HG03103 (cell line): ENCODE measurements at regions not wholly inside any gene's neighbourhood (a gene's known extent, or its start where the extent isn't known, plus 50 kb on each side); places are given as distances from the start of the nearest gene placed in this dataset.

ENCODE experiments used
- ATAC-seq: cut with Tn5 transposase; IDR thresholded peaks from one replicate; pipeline ENCODE4 v1.9.1; 2021; ENCODE audit warnings: low read depth; ENCODE audit not compliant: unreplicated experiment

DNA sequence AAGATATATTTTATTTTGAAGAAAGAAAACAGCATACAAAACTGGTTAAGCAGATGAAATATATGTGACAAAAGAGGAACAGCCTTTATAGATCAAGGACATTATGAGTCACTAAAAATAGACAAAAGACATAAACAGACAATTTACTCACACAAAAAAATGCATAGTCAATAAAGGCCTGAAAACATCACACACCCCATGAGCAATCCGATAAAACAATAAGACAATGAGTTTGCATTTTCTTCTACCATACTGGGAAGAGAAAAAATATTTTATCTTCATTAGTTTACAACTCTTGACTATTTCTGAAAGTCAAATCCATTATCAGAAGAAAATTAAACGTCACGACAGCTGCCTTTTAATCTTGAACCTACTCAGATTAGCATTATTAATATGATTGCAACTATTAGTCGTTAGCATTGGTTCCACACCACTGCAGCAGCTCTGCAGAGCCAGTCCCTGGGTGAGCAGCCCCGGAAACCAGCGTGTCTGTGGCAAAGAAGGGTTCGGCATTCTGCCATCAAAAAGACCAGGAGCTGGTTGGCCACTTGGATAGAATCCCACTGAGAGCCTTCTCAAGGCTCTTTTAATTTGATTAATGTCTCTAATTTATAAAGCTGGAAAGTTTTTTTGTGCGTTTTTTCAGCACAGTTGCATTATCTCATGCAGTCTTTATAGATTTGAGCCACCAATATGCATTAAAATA lies 305.4 kb upstream of the SHH start:
- ATAC-seq: no peak

DNA sequence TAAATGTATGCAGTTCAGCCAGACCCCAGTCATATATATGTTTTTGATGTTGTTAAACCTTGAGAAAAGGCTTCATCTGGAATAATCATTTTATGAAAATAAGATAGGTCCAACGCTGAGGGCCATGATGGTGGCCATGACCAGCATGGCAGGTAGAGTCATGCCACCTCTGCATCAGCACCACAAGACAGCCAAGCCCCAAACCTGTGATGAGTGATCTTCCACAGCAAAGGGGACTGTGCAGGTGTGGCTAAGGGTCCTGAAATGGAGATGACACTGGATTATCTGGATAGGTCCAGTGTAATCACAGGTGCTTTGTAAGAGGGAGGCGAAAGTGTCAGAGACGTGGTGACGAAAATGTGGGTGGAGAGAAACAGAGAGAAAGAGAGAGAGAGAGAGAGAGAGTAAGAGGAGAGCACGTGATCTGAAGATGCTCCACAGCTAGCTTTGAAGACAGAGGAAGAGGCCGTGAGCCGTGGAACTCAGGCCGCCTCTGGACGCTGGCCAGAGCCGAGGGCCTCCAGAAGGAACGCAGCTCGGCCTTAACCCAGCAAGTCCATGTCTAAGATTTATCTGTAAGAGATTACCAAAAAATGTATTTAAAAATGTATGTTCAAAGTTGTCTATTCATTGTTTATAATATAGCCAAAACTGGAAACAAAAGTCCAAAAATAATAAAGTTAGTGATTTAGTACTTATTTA lies 304.4 kb upstream of the SHH start:
- no peak for ATAC-seq

DNA sequence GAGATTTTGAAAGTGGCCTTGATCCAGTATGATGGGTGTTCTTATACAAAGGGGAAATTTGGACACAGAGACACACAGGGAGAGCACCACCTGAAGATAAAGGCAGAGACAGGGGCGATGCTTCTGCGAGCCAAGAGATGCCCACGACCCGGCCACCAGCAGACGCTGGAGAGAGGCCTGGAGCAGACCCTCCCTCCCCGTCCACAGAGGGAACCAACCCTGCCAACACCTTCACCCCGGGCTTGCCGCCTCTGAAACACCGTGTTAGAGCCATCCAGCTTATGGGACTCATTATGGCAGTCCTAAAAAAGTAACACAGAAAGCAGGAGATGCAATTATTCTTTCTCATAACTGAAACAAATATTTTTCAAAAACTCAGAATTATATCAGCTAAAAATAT lies 303.3 kb upstream of the SHH start:
- ATAC-seq: no peak

DNA sequence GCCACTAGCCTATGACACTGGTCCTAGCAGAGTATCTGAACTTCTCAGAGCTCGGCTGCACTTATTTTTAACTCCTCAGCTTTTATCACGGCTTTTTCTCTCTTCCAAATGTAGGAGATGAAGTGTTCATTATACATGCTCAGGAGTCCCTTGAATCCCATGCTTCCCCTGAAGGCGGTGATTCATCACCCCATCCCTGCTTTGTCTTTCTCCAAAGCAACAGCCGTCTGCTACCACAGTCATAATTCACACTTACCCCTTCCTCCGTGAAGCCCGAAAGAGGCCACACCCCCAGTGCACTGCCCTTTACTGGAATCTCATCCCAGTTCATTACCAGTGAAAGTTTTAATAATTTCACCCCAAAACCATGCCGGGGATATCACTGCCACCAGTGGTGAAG lies 301.5 kb upstream of the SHH start:
- no peak for ATAC-seq

DNA sequence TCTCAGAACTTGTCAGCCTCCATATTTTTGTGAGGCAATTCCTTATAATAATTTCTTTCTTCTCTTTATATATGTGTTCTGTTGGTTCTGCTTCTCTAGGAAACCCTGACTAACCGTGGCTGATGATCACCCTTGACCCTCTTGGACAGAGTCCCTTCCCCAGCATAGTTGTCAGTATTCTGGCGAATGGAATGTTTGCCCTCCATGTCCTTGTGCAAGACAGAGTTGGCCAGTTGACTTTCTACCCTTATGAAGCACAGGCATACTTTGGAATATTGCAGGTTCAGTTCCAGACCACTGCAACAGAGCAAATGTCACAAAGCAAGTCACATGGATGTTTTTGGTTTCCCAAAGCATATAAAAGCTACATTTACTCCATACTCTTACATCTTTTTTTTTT lies 297.7 kb upstream of the SHH start:
- no peak for ATAC-seq

DNA sequence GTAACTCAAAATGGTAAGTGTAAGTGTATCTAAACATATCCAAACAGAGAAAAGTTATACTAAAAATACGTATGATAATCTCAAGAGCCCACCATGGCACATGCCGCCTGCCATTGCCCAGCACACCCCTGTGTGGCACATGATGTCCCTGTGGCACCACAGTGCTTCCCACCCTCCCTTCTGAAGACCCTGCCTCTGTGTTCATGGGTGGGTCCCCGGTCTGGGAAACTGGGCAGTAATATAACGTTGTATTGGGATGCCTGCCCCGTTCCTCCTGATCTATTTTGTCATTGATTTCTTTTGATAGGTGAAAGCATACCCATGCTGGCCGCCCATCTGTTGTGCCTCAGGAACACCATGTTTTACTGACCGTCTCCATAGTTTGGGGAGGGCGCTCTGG lies 296.8 kb upstream of the SHH start:
- ATAC-seq: no peak

DNA sequence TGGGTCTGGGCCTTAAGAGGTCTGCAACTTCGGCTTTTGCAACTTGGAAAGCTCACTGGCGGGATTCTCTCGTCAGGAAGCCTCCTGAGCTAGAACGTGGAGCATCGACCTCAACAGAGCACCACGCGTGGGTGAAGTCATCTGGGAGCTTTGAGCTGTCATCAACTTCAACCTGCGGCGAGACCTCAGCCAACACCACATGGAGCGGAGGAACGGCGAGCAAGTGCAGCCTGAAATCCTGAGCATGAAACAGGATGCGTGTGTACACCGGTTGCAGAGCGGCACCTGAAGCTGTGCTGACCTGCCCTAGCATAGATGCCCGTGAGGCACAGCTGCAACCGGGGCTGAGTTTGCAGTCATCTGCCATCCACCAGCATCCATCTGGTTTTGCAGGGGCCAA lies 295.7 kb upstream of the SHH start:
- no peak for ATAC-seq

DNA sequence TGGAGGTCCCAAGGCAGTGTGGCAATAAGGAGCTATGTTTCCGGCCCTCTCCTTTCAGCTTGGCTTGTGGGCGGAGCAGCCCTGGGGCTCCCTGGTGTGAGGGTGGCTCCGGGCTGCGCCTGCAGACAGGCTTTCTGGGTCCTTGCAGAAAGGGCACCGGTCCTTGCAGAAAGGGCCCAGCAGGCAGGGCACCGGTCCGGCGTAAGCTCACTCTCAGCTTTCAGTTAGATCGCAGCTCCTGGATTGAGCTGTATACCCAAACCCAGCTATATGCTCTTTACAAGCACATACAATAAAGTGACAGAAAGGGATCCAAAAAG lies 293.8 kb upstream of the SHH start:
- ATAC-seq: no peak

DNA sequence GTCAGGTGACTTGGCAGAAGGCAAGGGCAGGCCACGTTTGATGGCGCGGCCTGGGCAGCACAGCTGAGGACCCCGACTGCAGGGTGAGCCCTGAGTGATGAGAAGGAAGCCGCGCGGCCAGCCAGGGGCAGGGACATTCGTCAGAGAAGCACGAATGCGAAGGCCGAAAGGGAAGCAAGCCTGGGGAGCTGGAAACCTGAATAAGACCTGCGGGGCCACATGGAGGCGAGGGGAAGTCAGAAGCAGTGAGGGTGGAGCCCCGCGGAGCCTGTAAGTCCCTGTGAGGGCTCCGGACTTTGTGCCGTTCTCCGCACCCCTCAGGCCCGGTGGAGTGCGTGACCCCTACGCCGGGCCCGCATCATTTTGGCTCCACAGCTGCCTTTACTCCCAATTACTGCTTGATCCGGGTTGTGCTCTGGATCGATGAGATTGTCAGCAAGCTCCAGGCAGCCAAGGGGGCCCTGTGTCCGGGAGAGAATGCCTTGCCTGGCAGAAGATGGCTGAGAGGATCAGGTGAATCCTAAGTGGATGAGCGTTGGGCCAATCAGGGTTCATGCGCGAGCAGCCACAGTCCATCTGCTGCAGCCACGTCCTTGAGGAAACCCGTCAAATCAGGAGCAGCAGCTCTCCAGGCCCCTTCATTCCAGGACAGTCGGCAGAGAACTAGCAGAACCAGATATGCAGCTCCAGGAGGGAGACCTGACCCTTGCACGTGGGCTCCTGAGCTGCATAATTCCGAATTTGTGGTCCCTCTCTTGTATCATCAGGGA lies 293.3 kb upstream of the SHH start:
- ATAC-seq: no peak

DNA sequence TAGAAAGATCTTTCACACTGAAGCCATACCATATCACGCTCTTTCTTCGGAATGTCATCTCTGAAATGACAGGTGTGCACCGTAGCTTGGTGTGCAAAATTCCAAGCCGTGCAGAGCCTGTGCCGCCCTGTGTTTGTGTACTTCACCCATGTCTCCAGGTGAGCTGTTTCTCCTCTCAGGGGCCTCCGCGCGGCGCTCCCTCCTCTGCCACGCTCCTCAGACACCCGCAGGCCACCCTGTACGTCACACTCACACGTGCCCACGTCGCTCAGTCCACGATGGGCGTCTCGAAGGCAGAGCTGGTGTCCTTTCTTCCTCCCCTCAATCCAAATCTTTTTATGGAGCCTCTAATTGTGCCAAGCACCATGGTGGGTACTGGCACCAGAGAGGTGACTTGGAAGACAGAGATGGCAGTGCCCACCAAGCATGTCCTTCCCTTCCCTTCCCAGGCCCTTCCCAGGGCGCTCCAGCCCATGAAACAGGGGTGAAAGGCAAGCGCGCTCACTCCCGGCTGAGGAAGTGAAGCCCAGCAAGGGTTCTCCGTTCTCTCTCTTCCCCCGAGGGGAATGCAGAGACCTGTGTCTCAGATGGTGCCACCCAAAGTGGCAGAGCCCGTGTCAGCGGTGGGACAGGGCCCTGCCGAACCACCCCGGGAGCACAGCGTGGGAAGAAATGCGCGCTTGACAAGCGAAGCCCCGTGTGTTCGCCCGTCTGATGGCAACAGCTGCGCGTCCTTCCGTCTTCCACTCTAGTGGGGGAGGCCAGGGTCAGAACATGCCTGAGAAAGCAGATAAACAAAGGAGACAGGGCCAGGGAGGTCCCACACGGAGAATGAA lies 292.5 kb upstream of the SHH start:
- no peak for ATAC-seq

DNA sequence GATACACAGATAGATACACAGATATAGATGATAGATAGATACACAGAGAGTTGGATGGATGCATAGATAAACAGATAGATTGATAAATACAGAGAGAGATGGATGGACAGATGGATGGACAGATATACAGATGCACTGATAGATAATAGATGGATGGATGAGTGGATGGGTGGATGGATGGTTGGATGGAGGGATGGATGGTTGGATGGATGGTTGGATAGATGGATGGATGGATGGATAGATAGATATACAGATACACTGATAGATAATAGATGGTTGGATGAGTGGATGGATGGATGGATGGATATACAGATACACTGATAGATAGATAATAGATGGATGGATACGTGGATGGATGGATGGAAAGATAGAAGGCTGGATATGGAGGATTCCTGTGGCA lies 290.0 kb upstream of the SHH start:
- no peak for ATAC-seq

DNA sequence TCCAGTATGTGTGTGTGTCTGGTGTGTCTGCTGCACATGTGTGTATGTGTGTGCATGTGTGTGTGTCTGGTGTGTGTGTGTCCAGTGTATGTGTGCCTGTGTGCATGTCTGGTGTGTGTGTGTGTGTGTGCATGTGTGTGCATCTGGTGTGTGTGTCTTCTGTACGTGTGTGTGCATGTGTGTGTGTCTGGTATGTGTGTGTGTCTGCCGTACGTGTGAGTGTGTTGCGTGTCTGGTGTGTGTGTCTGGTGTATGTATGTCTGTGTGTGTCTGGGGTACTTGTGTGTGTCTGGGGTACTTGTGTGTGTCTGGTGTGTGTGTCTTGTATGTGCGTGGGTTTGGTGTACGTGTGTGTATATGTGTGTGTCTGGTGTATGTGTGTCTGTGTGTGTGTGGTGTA lies 289.1 kb upstream of the SHH start:
- no peak for ATAC-seq

DNA sequence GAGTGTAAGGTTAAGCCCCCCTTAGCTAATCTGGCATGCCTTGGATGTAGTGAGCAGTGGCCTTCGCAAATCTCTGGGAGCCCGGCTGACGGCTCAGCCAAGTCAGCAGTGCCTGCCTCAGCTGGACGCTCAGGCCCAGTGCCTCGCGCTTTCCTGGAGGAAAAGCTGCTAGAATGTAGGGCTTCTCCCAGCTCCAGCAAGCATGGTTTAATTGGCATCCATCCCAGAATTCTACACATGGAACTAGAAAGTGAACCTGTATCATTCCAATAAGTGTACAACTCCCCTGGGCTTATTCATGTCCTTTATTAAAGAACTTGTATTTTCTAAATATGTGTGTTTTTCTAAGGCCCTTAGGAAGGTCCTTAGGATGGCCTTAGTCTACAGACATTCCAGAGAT lies 287.8 kb upstream of the SHH start:
- ATAC-seq: no peak

DNA sequence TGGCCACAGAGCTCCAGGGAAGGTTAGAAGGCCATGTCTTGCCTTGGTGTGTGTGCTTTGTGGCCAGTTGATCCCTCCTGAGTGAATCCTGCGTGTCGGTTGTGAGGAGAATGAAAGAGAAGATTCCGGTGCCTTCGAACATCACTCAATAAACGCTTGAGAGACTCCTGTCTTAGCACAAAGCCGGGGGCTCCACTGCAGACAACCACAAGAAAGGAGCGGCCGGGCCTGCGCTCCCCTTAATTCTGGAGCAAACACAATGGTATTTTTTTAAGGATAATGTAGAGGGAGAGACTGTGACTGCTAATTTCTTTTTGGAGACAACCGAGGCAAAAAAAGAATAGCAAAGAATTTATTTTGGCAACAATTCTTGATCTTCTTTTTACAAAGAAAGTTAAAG lies 286.8 kb upstream of the SHH start:
- no peak for ATAC-seq

DNA sequence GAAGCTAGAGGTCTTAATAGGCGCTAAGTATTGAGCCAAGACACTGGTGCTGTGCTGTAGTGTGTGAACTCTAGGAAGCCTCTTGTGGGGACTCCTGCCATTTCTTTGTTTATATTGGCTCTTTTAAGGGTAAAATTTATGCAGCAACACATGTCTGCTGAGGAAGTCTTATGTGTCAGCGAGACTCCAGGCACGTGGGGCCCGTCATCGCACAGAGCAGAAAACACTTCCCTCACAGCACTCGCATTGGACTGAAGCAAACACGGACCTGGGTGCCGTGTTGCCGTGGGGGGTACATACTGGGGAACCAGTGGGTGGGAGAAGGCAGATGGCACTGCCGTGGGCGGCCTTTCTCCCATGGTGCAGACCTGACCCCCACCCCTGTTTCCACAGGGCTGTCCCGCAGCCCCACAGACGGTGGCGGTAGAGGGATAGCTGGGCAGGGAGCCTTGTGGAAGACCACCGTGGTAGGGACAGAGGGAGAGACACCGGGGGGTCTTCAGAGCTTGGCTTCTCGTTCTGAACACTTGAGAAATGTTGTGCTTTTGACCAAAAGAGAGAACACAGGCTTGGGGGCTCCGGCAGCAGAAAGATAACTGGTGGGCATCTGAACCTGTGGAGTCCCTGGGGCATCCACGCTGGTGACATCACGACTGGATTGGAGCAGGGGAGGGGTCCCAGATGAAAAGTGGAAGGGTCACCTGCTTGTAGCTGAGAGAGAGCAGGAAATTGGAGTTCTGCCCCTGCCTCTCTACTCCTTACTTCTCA lies 284.7 kb upstream of the SHH start:
- no peak for ATAC-seq

DNA sequence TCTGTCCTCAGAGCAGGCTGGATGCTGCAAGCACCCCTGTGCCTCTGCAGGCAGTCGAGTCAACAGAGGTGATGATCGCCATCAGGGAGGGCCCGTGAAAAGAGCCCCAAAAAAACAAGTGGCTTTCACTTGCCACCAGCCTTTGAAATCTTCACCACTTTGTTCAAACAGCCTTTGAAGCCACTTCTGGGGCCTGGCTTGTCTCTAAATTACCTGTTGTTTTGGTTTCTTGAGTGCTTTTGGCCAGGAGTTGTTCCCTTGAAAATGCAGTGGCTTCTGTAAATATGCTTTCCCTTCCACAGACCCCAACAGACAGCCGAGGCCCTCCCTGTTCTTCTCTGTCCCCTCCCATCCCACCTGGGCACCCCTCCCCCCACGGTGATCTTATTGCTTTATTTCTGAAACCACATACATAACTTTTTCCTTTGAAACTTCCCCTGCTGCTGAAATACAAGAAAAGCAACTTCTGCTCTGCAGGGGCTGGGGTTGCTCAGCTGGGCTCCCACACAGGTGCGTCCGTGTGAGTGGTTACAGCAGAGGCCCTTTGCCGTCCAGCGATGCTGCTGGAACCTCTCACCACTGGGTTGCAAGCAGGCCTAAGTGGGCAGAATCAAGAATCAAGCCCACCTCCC lies 283.8 kb upstream of the SHH start:
- ATAC-seq: no peak

DNA sequence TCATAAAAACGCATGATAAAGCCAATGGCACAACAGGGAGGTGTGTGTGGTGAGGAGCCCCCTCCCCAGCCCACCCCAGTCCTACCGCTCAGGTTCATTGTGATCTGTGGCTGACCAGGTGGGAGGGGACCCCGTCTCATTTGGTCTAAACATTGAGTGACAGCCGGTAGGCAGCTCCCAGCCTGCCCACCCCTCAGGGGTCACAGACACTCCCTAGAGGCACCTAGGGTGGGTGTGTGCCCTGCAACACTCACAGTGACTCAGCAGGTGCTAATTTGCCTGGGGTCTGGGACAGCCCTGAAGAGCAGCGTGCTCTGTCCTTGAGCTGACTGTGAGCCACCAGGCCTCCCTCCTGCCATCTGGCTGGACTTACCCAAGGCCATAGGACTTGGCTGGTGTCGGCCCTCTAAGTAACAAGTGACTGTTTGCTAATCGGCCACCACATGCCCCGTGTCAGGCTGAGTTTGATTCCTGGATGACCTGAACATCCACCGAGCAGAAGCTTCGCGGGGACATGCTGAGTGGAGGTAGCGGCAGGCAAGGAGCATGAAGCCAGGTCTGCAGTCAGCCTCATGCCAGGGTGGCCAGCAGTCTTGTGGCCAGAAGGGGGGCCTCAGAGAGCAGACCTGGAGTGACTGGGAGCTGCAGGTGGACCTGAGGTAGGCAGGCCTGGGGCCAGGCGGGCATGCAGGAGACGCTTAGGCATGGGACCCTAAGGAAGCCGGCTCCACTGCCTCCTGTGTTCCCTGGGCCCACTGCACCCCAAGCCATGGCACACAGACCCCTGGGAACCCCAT lies 282.3 kb upstream of the SHH start:
- no peak for ATAC-seq

DNA sequence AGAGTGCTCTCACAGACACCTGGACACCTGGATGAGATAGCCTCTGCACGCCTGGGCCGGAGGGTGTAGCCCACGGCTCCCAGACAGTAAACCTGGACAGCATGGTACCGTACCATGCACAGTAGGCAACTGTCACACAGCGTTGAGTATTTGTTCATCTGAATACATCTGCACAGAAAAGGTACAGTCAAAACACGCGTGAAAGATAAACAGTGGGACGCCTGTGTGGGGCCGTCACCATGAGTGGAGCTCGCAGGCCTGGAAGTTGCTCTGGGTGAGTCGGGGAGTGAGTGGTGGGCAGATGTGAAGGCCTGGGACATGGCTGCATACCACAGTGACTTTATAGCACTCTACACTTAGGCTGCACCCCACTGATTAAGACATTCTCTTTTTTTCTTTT lies 280.0 kb upstream of the SHH start:
- no peak for ATAC-seq

DNA sequence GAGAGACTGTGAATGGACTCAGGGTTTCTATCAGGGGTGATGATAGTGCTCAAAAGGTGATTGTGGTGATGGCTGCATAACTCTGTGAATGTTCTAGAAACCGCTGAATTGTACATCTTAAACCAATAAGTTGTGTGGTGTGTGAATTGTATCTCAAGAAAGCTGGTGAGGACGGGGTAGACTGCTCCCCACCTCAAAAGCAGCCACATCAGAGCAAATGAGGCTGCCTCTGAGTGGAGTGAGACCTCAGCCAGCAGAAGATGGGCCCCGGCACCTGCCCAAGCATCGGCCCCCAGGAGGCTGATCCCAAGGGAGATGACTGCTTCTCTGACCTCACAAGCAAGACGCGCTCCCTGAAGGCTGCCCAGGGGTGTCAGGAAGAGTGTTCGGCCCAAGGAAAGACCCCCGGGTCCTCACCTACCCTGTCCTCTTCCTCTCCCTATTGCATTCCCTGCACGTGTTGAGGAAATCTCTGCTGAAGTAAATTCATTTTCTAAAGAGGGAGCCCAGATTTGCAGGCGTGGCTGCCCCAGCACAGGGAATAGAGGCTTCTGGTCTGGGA lies 279.3 kb upstream of the SHH start:
- no peak for ATAC-seq
